Body of pancreas (tissue), 4 donors: ENCODE measurements at regions not wholly inside any gene's neighbourhood (a gene's known extent, or its start where the extent isn't known, plus 50 kb on each side); places are given as distances from the start of the nearest gene placed in this dataset.

Source experiments
- ATAC-seq: fragments of 150-250 bp; one replicate; pipeline ENCODE4 v1.9.1; 2016
- DNase-seq, 4 donors: peaks; one replicate each; pipeline ENCODE4 v3.0.0-alpha.2; 2019
- H3K27ac ChIP-seq, 4 donors: fragments of 200-600 bp; sonication (generic); 1 replicate in 3 of 4; 2 replicates in 1 of 4; pipeline versions ENCODE4 v1.5.1 to v1.6.1; 2016 to 2019; ENCODE audit warnings: mild to moderate bottlenecking in 1 of 4, mixed read lengths in 1 of 4, moderate library complexity in 1 of 4
- H3K27me3 ChIP-seq, 2 donors: fragments of 200-600 bp; sonication (generic); one replicate each; pipeline ENCODE4 v1.6.0; 2016; ENCODE audit warnings: mild to moderate bottlenecking in 1 of 2
- H3K36me3 ChIP-seq, 2 donors: fragments of 200-600 bp; sonication (generic); replicated peaks in 1 of 2; 2 replicates each; pipeline ENCODE4 v1.5.1; 2016; ENCODE audit warnings: low read depth in 2 of 2; ENCODE audit not compliant: insufficient read depth in 1 of 2
- H3K4me1 ChIP-seq: fragments of 200-600 bp; sonication (generic); one replicate; pipeline ENCODE4 v1.6.0; 2016
- H3K4me3 ChIP-seq, 2 donors: fragments of 200-600 bp; sonication (generic); 1 replicate in 1 of 2; 2 replicates in 1 of 2; pipeline ENCODE4 v1.5.1; 2016 to 2019
- H3K9me3 ChIP-seq, 3 donors: fragments of 200-600 bp; sonication (generic); 1 replicate in 2 of 3; 2 replicates in 1 of 3; pipeline ENCODE4 v1.5.1; 2016
- CTCF ChIP-seq, 7 experiments: fragments of 450-650 bp in 4 of 7; fragments of 200-600 bp in 3 of 7; sonication (generic) in 3 of 7; IDR thresholded peaks; one replicate each; pipeline ENCODE4 v1.5.1; 2016 to 2019; ENCODE audit warnings: antibody characterized with exemption in 7 of 7
- POLR2A ChIP-seq, 3 donors: fragments of 450-650 bp; IDR thresholded peaks; one replicate each; pipeline ENCODE4 v1.6.1; 2016; ENCODE audit warnings: antibody characterized with exemption in 3 of 3, mild to moderate bottlenecking in 2 of 3
- WGBS, 2 donors: methylation state at CpG; one replicate each; pipeline ENCODE4 v1.1.5; 2017; 5-methylcytosine and 5-hydroxymethylcytosine counted together
- intact Hi-C: fragments of 100-400 bp; cut with DNase I; formaldehyde crosslinking; loops from one replicate; pipeline ENCODE4 v1.15.1; 2023

- no peak for DNase-seq
- intact Hi-C loops, result no loop called here
- Histone ChIP-seq H3K4me1 (no peaks in the 10 kb centered on the region), H3K36me3 (no peaks in the 10 kb centered on the region), H3K27me3 (no peaks in the 10 kb centered on the region), H3K27ac (no peak overlapping the region), H3K4me3 (no peak overlapping the region), H3K9me3 (no peaks in the 10 kb centered on the region)
- TF ChIP-seq CTCF (IDR thresholded peaks at IDR 0.05), result no peak
- no peak for TF ChIP-seq POLR2A (IDR thresholded peaks at IDR 0.05)
- ATAC-seq, result no peak
- 13 to 29% methylated on average over 5 of the region's 5 CpGs for WGBS, 2 donors
Measured at GRCh38 chr20:22716821-22717351, 132.5 kb upstream of the FOXA2 start.

DNA sequence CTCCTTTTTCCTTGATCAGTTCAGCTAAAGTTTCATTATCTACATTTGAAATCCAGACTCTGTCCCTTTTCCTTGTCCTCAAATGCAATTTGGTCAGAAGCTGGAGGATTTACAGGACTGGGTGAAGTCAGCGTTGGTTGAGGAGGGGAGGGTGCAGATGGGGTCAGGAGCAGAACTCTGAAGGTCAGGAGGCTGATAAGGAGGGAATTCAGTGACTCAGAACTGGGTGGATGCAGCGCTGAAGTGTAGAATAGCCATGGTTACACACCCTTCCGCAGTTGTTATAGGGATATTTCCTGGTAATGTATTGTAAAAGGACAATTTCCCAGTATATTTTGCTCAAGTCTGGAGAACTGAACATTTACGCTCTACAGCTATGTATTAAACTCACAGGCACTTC lies 133.1 kb upstream of the FOXA2 start:
- DNase-seq (no peak), ATAC-seq (peak; percentile 21)
- Histone ChIP-seq H3K4me3 (no peak overlapping the region), H3K9me3 (no peaks in the 10 kb centered on the region), H3K27ac (no peak overlapping the region), H3K27me3 (no peaks in the 10 kb centered on the region), H3K36me3 (no peaks in the 10 kb centered on the region), H3K4me1 (no peaks in the 10 kb centered on the region)
- no peak for TF ChIP-seq CTCF (IDR thresholded peaks at IDR 0.05)
- TF ChIP-seq POLR2A (IDR thresholded peaks at IDR 0.05), result no peak
- 36 to 54% methylated on average over 4 of the region's 4 CpGs for WGBS, 2 donors
- intact Hi-C loops, result no loop called here

DNA sequence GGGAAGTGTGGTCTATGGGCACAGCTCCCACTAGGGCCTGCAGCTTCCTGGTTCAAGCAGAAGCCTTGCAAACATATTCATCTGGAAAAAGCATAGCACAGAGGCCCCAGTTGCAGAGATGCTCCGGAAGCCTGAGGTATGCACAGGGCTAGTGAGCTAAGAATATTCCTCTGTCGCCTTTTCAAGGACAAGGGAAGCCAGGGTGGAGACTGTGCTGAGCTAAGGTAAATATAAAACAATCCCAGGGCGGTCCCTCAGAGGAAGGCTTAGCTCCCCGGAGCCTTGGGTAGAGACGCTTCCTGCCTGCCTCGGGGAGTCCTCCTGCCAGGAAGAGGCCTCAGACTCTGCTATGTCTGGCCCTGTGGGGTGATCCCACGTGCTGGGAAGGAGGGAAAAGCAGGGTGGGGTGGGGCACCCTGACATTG lies 134.8 kb upstream of the FOXA2 start:
- intact Hi-C loops, result no loop called here
- Histone ChIP-seq H3K4me3 (no peak overlapping the region), H3K4me1 (no peaks in the 10 kb centered on the region), H3K27me3 (no peaks in the 10 kb centered on the region), H3K27ac (no peak overlapping the region), H3K9me3 (no peaks in the 10 kb centered on the region), H3K36me3 (no peaks in the 10 kb centered on the region)
- TF ChIP-seq POLR2A (IDR thresholded peaks at IDR 0.05), result no peak
- TF ChIP-seq CTCF (IDR thresholded peaks at IDR 0.05), result no peak
- WGBS, 2 donors, result 25 to 37% methylated on average over 7 of the region's 7 CpGs
- DNase-seq, result no peak
- no peak for ATAC-seq

- Histone ChIP-seq H3K9me3 (no peaks in the 10 kb centered on the region), H3K36me3 (no peaks in the 10 kb centered on the region), H3K4me3 (no peak overlapping the region), H3K4me1 (no peaks in the 10 kb centered on the region), H3K27ac (no peak overlapping the region), H3K27me3 (no peaks in the 10 kb centered on the region)
- 63 to 89% methylated on average over 2 of the region's 2 CpGs for WGBS, 2 donors
- no peak for TF ChIP-seq POLR2A (IDR thresholded peaks at IDR 0.05)
- no peak for TF ChIP-seq CTCF (IDR thresholded peaks at IDR 0.05)
- DNase-seq (no peak), ATAC-seq (no peak)
- intact Hi-C loops, result no loop called here
Measured at GRCh38 chr20:22720206-22720605, 135.8 kb upstream of the FOXA2 start.

GRCh38 chr20:22722811-22723210 lies 138.4 kb upstream of the FOXA2 start:
- H3K36me3 ChIP-seq, result no peaks in the 10 kb centered on the region
- no peak overlapping the region for H3K4me3 ChIP-seq
- H3K9me3 ChIP-seq, result no peaks in the 10 kb centered on the region
- DNase-seq, result no peak
- TF ChIP-seq POLR2A (IDR thresholded peaks at IDR 0.05) (no peak), CTCF (IDR thresholded peaks at IDR 0.05) (no peak)
- no peaks in the 10 kb centered on the region for H3K4me1 ChIP-seq
- H3K27me3 ChIP-seq, result no peaks in the 10 kb centered on the region
- intact Hi-C loops, result no loop called here
- 20 to 43% methylated on average over 1 of the region's 1 CpG for WGBS, 2 donors
- H3K27ac ChIP-seq, result no peak overlapping the region
- no peak for ATAC-seq
